GM21723 (cell line): ENCODE measurements at regions not wholly inside any gene's neighbourhood (a gene's known extent, or its start where the extent isn't known, plus 50 kb on each side); places are given as distances from the start of the nearest gene placed in this dataset.
"Not testable (repeated sequence)": the region's sequence is repeated elsewhere in the genome, so short reads cannot be mapped to it uniquely, and the experiment has no call there.

ENCODE experiments used
- ATAC-seq: cut with Tn5 transposase; IDR thresholded peaks from one replicate; pipeline ENCODE4 v1.9.1; 2021; ENCODE audit warnings: mild to moderate bottlenecking, moderate library complexity; ENCODE audit not compliant: unreplicated experiment

DNA sequence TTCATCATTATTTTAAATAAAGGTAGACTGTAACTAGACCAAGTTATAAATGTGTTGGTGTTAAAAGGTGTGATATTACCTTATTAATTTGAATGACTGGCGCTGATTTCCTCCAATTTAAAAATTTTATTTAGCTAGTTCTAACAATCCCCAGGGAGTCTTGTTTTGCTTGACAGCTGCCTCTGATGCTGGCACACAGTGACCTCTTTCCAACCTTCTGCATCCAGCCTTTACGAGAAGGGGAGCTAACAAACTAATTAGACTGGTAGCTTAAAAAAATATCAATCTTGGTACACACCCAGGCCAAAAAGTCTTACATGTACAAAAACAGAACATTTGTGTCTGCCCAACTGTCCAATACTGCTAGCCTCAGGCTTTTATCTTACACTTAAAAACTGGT, 51.8 kb upstream of the ENPEP start:
- ATAC-seq, result no peak

DNA sequence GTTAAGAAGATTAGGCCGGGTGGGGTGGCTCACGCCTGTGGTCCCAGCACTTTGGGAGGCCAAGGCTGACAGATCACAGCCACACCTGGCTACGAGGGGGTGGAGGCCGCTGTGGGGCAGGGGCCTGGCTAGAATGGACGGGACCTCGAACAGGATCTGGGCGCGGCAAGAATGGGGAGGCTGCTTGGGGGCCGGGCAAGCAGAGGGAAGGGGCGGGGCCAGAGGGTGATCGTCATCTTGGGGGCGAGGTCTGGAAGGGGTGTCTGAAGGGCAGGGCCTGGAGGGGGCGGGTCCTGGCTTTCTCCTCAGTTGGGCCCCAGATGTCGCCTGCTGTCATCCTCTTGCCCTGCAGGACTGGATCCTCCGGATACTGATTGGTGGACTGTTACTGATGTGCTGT, 57.3 kb upstream of the ENPEP start:
- no peak for ATAC-seq

DNA sequence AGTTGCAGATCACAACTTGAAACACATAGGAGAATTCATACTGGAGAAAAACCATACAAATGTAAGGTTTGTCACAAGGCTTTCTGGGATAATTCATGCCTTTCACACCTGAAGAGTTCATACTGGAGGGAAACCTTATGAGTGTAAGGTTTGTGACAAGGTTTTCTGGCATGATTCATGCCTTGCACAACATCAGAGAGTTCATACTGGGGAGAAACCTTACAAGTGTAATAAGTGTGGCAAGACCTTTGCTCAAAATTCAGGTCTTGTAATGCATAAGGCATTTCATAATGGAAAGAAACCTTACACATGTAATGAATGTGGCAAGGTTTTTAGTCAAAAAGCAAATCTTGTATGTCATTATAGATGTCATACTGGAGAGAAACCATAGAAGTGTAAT, 58.8 kb upstream of the ENPEP start:
- no peak for ATAC-seq

DNA sequence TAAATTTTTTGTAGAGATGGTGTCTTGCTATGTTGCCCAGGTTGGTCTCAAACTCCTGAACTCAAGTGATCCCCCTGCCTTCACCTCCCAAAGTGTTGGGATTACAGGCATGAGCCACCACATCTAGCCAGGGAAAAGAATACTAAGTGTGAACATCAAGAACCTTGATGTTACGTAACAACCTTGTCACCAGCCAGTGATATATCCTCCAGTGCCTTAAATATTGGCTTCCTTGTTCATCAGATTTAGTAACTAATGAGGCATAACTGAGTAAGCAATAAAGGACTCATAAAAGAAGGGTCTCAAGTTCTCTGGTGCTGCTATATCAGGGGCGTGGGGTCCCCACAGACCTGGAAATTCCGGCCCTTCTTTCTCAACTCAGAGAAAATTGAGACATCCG, 60.5 kb upstream of the ENPEP start:
- ATAC-seq, result no peak

DNA sequence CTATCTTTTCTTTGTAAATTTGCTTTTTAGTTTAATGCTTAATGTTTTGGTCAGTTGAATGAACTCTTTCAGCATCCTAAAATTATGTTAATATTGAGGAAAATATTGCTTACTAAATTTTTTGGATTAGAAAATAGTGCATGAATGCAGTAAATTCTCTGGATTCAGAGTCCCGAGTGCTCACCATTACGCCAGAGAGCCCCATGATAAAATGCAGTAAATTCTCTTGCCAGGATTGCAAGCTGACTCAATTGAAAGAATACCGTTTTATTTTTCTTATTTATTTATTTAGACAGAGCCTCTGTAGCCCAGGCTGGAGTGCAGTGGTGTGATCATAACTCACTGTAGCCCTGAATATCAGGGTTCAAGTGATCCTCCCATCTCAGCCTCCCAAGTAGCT, 60.9 kb upstream of the ENPEP start:
- ATAC-seq, result no peak

DNA sequence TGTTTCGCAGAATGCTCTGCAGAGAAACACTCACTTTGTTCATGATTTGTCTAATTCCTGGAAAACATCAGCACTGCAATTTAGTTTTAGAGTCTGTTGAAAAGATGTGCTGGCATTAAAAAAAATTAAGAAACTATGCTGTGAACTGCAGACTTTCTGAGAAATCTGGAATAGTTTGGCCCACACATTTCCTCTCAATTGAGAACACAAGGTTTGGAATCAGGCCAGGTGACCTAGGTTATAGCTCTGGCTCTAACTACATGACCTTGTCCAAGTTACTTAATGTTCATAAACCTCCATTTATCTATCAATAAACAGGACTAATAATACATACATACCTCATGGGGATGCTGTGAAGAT, 61.4 kb upstream of the ENPEP start:
- ATAC-seq, result no peak

DNA sequence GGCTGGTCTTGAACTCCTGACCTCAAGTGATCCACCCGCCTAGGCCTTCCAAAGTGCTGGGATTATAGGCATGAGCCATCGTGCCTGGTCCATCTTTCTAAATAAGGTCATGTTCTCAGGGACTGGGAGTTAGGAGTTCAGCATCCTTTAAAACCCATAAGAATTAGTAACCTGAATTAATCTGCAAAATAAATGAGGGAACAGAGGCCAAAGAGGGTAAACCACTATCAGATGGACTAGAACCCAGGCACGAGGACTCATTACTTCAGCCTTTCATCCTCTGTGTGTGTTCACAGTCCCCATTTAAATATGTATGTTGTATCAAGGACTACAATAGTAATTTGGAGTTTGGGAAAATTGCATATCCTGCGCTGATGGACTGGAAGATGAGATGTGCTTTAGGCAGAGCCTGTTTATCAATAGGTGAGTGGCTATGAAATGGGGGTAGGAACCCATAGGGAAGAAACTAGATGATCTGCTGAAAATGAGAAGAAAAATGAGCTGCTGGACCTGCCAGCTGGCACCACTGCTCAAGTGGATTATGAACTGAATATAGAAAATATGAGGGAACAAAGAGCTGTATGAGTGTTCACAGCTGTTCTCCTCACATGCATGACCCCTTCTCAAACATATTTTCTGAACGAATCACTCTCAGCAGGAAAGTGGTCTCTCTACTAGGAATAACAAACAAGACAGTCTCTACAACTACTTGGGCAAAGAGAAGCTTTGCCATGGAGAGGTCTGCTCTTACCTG, 62.0 kb upstream of the ENPEP start:
- ATAC-seq, result not testable (repeated sequence)

DNA sequence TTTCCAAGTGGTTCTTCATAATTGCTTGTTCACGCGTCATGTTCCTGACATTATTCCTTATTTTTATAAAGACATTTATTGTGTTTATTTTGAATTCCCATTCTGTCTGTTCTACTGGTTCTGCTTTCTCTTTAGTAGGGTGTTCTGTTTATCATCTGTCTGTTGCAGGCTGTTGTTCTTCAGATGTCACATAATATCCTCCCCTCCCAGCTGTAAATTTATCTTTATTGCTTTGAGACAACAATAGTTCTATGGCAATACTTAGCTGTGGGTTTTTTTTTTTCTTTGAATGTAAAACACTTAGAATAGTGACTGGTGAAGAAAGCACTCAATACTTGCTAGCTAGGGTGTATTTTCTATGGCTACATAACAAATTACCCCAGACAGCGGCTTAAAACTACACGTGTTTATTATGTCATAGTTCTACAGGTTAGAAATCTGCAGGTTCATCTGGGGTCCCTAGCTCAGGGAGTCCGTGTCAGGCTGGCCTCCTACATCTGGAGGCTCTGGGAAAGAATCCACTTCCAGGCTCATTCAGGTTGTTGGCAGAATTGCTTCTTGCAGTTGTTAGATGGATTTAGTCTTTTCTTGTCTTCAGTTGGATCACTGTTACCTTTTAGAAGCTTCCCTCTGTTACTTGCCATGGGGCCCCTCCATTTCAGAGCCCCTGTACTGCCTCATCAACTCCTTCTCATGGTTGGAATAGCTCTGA, 63.4 kb upstream of the ENPEP start:
- ATAC-seq, result no peak

DNA sequence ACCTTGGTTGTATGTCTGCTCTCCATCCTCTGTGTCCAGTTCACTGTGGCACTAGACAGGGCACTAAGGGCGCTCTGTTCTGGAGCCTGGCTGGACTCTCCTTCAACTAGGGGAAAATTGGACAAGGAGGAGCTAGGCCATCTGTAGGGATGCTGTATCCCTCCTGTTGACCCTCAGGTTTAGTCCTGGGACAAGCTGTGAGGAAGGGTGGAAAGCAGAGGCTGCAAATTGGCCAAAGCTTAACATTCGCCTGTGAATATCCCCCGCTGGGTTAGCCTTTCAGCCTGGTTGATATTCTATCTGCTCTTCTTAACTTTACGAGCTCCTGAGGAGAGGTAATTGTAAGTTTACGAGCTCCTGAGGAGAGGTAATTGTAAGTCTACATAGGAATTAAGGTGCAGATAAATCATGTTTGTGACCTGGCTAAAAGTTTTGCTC, 64.4 kb upstream of the ENPEP start:
- ATAC-seq, result no peak

DNA sequence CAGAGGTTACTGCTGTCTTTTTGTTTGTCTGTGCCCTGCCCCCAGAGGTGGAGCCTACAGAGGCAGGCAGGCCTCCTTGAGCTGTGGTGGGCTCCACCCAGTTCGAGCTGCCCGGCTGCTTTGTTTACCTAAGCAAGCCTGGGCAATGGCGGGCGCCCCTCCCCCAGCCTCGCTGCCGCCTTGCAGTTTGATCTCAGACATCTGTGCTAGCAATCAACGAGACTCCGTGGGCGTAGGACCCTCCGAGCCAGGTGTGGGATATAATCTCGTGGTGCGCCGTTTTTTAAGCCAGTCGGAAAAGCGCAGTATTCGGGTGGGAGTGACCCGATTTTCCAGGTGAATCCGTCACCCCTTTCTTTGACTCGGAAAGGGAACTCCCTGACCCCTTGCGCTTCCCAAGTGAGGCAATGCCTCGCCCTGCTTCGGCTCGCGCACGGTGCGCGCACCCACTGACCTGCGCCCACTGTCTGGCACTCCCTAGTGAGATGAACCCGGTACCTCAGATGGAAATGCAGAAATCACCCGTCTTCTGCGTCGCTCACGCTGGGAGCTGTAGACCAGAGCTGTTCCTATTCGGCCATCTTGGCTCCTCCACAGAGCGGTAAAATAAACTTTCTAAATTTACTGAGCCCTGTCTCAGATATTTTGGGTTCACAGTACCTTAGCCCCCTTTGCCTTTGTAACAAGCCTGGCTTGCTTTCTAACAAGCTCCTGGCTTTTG, 64.9 kb upstream of the ENPEP start:
- ATAC-seq, result not testable (repeated sequence)

DNA sequence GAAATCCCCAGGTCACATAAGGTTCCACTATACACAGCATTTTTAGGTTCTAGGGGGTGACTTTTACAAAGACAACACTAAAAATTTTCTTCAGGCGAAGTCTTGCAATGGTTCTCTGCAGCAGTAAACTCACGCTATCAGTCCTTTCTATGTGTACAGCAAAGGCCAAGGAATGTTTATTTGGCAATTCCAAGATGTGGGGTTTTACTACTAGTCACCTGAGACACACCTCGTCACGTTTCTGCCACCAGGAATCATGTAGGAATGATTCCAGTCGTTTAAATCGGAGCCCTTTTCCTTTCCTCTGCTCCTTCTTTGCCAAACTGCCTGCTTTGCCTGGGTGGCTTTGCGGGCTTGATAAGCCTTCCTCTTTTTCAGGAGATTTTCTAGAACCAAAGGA, 75.9 kb upstream of the ENPEP start:
- ATAC-seq, result no peak

DNA sequence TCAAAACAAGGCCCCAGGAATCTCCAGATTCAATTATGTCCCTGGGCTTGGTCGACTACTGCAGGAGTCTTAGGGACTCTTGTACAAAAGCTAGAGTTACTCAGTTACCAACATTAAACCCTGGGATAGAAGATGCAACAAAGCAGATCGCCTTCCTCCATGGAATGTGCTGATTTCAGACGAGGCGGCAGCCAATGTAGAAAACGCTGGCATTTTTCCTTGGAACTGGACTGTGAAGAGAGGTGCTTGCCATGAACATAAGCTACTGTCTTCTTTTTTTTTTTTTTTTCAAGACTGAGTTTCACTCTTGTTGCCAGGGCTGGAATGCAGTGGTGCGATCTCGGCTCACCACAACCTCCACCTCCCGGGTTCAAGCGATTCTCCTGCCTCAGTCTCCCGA, 76.9 kb upstream of the ENPEP start:
- not testable (repeated sequence) for ATAC-seq

DNA sequence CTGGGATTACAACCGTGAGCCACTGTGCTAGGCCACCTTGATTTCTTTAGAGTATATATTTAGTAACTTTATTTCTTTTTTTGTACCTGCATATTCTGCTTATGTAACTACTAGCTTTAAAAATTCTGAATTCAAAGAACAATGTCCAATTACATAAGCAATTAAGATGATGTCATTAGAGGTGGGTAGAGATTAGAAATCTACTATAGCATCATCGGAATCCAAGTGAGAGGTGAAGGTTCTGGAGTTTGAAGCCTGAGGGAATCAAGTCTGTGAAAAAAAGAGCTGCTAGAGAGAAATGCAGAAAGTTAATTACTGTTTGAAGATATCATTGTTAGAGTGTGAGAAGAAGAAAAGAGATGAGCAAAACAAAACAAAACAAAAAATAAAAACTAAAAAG, 79.0 kb upstream of the ENPEP start:
- no peak for ATAC-seq

DNA sequence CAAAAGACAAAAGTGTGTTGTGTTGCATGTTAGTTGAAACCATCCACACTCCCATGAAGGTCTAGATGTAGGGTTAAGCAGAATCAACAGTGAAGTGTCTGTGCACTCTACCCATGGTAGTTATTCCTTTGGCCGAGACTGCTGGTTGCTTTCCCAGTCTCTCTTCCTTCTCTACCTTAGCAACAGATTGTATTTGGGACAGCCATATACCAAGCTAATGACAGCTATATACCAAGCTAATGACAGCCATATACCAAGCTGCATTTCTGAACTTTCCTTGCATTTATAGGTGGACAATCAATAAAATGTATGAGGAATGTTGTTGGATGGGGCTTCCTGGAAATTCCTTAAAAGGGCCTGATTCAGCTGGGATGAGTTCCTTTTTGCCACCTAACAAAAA, 80.5 kb upstream of the ENPEP start:
- ATAC-seq, result no peak

DNA sequence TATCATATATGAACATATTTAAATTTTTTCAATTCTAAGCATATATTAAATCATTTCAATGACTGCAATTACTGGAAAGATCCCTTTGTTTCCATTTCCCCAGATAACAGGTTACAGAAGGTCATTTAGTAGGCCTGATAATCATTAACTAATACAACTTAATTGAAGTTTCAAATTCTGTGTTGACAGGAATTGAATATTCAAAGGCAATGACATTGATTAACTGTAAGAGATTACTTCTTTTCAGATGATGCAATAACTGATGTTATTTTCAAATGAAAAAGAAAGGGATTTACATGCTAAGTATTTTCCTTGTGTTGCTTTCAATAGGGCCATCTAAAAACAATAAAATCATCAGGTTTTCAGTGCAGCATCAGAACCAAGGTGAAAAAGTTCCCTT, 81.1 kb upstream of the ENPEP start:
- ATAC-seq, result no peak

DNA sequence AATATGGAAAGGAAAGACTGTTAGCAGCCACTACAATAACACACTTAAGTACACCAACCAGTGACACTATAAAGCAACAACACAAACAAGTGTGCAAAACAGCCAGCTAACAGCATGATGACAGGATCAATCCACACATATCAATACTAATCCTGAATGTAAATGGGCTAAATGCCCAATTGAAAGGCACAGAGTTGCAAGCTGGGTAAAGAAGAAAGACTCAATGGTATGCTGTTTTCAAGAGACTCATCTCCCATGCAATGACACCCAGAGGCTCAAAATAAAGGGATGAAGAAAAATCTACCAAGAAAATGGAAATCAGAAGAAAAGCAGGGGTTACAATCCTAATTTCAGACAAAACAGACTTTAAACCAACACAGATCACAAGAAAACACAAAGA, 94.2 kb upstream of the ENPEP start:
- no peak for ATAC-seq

DNA sequence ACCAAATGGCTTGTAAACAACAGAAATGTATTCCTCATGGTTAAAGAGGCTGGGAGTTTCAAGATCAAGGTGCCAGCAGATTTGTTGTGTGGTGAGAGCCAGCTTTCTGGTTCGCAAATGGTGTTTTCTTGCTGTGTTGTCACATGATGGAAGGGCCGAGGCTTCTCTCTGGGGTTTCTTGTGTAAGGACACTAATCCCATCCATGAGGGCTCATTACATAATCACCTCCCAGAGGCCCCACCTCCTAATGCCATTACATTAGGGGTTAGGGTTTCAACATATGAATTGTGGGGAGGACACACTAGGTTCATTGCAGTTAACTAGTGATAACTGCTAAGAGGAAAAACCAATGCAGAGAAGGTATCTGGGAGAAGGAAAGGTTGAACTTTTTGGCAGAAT, 103.5 kb upstream of the ENPEP start:
- ATAC-seq, result no peak

DNA sequence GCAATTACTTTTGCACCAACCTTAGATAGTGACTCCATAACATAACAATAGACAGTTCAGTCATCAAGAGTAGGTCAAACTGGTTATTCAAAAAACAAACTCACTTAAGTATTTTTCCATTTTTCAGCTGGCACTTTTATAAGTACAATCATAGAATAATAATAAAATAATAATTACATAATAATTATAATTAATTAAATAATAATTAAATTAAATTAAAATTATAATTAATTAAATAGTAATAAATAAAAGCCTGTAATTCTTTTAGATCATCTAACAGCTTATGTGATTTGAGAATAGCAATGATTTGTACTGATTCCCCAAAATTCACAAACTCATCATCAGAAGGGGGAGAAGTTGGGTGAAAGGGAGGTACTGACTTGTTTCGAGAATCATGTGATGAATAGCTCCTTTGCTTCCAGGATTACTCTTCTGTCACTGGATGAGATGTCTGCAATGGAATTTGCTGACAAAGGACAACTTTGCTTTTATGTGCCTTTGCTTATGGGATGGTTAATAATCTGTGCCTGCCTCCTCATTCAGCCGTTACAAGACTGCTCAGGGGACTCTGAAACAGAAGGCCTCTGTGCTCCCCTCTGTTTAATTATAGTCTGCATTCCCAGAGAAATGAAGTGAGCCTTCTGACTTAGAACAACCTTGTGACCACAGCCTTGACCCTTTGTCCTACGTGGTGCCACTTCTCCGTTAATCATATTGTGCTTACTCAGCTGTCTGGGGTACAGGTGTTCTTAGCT, 104.8 kb upstream of the ENPEP start:
- ATAC-seq, result no peak

DNA sequence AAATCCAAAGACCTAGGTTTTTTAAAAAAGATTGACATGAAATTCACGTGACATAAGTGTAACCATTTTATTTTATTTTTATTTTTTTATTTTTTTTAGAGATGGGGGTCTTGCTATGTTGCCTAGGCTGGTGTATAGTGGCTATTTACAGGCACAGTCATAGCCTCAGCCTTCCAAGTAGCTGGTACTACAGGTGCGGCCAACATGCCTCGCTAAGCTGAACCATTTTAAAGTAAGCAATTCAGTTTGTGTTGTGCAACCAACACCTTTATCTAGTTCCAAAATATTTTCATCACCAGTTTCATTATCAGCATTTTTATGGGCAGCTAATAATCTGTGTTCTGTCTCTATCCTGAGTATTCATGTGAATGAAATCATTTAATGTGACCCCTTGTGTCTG, 107.5 kb upstream of the ENPEP start:
- no peak for ATAC-seq

DNA sequence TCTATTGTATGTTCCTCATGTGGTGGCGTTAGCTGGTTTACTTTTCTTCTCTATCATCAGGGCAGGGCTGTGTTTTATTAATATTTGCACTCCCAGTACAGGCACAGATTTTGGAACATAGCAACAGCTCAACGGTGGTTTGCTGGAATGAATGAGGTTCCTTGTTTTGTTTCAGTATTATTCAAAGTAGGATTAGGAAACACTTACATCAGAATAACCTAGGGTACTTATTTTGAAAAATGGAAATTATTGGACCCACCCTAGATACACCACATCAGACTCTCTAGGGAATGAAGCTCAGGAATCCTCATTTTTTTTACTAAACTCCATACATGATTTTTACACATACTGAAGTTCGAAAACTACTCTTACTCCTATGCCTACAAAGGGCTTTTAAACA, 108.8 kb upstream of the ENPEP start:
- ATAC-seq, result no peak

DNA sequence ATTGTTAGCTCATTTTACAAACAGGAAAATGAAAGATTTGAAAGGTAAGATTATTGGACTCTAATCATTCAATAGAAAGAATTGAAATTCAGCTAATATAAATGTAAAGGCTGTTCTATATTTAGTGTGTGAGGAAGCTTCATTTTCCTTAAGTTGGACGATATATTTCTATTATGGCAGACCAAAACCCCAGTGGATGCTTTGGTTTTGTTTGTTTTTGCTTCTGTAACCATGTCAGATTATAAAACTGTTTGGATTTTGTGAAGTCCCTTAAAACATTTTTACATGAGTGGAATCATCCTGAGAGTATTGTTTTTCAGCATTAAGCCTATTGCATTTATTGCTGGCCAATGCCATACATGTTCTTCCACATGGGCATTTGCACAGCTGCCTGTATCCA, 110.2 kb upstream of the ENPEP start:
- ATAC-seq, result no peak
